ENCODE measurements at regions not wholly inside any gene's neighbourhood (a gene's known extent, or its start where the extent isn't known, plus 50 kb on each side); places are given as distances from the start of the nearest gene placed in this dataset.

GRCh38 chr6:119637768-119638167, 288.2 kb upstream of the MAN1A1 start:
- H3K27me3 ChIP-seq (ENCODE audit: control insufficient read depth, insufficient read depth, low read length) = no peaks in the 10 kb centered on the region
- ChIA-PET CTCF (no interaction called here), POLR2A (no interaction called here)
- H3K4me3 ChIP-seq (ENCODE audit: low read depth, low read length) = no peak overlapping the region
- H3K9me3 ChIP-seq (ENCODE audit: control insufficient read depth, insufficient read depth, low read length) = no peaks in the 10 kb centered on the region
- no peak overlapping the region for H3K27ac ChIP-seq (ENCODE audit: low read depth, low read length)
- no peak for DNase-seq (ENCODE audit: low read depth, low spot score)
- TF ChIP-seq, protein P1, sequence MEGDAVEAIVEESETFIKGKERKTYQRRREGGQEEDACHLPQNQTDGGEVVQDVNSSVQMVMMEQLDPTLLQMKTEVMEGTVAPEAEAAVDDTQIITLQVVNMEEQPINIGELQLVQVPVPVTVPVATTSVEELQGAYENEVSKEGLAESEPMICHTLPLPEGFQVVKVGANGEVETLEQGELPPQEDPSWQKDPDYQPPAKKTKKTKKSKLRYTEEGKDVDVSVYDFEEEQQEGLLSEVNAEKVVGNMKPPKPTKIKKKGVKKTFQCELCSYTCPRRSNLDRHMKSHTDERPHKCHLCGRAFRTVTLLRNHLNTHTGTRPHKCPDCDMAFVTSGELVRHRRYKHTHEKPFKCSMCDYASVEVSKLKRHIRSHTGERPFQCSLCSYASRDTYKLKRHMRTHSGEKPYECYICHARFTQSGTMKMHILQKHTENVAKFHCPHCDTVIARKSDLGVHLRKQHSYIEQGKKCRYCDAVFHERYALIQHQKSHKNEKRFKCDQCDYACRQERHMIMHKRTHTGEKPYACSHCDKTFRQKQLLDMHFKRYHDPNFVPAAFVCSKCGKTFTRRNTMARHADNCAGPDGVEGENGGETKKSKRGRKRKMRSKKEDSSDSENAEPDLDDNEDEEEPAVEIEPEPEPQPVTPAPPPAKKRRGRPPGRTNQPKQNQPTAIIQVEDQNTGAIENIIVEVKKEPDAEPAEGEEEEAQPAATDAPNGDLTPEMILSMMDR (IDR thresholded peaks at IDR 0.05; ENCODE audit: low read depth, low read length) = no peak

DNA sequence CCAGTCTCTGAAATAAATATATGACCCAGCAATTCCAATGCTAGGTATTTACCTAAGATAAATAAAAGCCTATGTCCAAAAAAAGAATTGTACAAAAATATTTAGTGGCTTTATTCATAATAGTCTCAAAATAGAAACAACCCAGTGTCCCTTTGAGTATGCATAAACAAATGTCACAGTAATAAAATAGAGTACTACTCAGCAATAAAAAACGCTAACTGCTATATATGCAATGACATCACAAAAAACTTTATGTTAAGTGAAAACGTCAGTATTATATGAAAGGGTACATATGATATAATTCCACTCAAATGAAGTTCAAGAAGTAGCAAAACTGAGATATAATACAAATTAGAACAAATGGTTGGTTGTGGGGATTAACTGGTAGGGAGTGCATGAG, 286.5 kb upstream of the MAN1A1 start:
- Histone ChIP-seq H3K9me3 (ENCODE audit: control insufficient read depth, insufficient read depth, low read length) (no peaks in the 10 kb centered on the region), H3K4me3 (ENCODE audit: low read depth, low read length) (no peak overlapping the region), H3K27ac (ENCODE audit: low read depth, low read length) (no peak overlapping the region), H3K27me3 (ENCODE audit: control insufficient read depth, insufficient read depth, low read length) (no peaks in the 10 kb centered on the region)
- CTCF ChIA-PET = no interaction called here
- TF ChIP-seq, protein P1 (IDR thresholded peaks at IDR 0.05; ENCODE audit: low read depth, low read length) = no peak
- DNase-seq (ENCODE audit: low read depth, low spot score) = no peak
- POLR2A ChIA-PET = no interaction called here

DNA sequence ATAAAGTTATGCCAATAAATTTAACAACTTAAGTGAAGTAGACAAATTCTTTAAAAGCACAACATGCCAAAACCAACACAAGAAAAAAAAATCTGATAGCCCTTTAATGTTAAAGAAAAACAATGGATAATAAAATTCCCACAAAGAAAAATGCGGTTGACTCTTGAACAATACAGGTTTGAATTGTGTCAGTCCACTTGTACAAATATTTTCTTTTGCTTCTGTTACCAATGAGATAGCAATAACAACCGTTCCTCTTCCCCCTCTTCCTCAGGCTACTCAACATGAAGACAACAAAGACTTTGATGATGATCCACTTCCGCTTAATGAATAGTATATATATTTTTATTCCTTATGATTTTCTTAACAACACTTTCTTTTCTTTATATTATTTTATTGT, 283.9 kb upstream of the MAN1A1 start:
- Histone ChIP-seq H3K4me3 (ENCODE audit: low read depth, low read length) (no peak overlapping the region), H3K9me3 (ENCODE audit: control insufficient read depth, insufficient read depth, low read length) (no peaks in the 10 kb centered on the region), H3K27ac (ENCODE audit: low read depth, low read length) (no peak overlapping the region), H3K27me3 (ENCODE audit: control insufficient read depth, insufficient read depth, low read length) (no peaks in the 10 kb centered on the region)
- POLR2A ChIA-PET = no interaction called here
- CTCF ChIA-PET = no interaction called here
- no peak for DNase-seq (ENCODE audit: low read depth, low spot score)
- TF ChIP-seq, protein P1 (IDR thresholded peaks at IDR 0.05; ENCODE audit: low read depth, low read length) = no peak

GRCh38 chr6:119630561-119631192, 281.1 kb upstream of the MAN1A1 start:
- no peak overlapping the region for H3K4me3 ChIP-seq (ENCODE audit: low read depth, low read length)
- TF ChIP-seq, protein P1 (IDR thresholded peaks at IDR 0.05; ENCODE audit: low read depth, low read length) = no peak
- no peak for DNase-seq (ENCODE audit: low read depth, low spot score)
- no peaks in the 10 kb centered on the region for H3K27me3 ChIP-seq (ENCODE audit: control insufficient read depth, insufficient read depth, low read length)
- POLR2A ChIA-PET = no interaction called here
- CTCF ChIA-PET = no interaction called here
- no peak overlapping the region for H3K27ac ChIP-seq (ENCODE audit: low read depth, low read length)
- H3K9me3 ChIP-seq (ENCODE audit: control insufficient read depth, insufficient read depth, low read length) = peaks cover 3% of the 10 kb centered on the region; the same call in 1 of the 2 replicates

- ChIA-PET POLR2A (no interaction called here), CTCF (interaction anchor here (1.1 kb wide), 1 partner anchor 13 kb away, joined by 3 read pairs; no protein-coding TSS in a partner anchor)
- Histone ChIP-seq H3K4me3 (ENCODE audit: low read depth, low read length) (no peak overlapping the region), H3K27ac (ENCODE audit: low read depth, low read length) (no peak overlapping the region), H3K9me3 (ENCODE audit: control insufficient read depth, insufficient read depth, low read length) (peaks cover 3% of the 10 kb centered on the region; the same call in 1 of the 2 replicates), H3K27me3 (ENCODE audit: control insufficient read depth, insufficient read depth, low read length) (no peaks in the 10 kb centered on the region)
- TF ChIP-seq, protein P1 (IDR thresholded peaks at IDR 0.05; ENCODE audit: low read depth, low read length) = no peak
- no peak for DNase-seq (ENCODE audit: low read depth, low spot score)
Observed at GRCh38 chr6:119628691-119629594, 279.4 kb upstream of the MAN1A1 start.

Measured in AG04450 (cell line).